ENCODE measurements at regions not wholly inside any gene's neighbourhood (a gene's known extent, or its start where the extent isn't known, plus 50 kb on each side); places are given as distances from the start of the nearest gene placed in this dataset.

GRCh38 chr7:85478530-85478929, 291.7 kb upstream of the SEMA3D start:
- DNase-seq: no peak

- no peak for DNase-seq
These were observed 288.6 kb upstream of the SEMA3D start for GRCh38 chr7:85475476-85475875.

- no peak for DNase-seq
These were observed 288.2 kb upstream of the SEMA3D start for GRCh38 chr7:85475071-85475470.

GRCh38 chr7:85474234-85474633, 287.4 kb upstream of the SEMA3D start:
- no peak for DNase-seq

- no peak for DNase-seq
These were observed 284.9 kb upstream of the SEMA3D start for GRCh38 chr7:85471740-85472139.

GRCh38 chr7:85471307-85471706, 284.5 kb upstream of the SEMA3D start:
- DNase-seq: no peak

GRCh38 chr7:85469446-85470010, 282.7 kb upstream of the SEMA3D start:
- DNase-seq: no peak

GRCh38 chr7:85464042-85464651, 277.3 kb upstream of the SEMA3D start:
- no peak for DNase-seq

- DNase-seq: no peak
These were observed 275.8 kb upstream of the SEMA3D start for GRCh38 chr7:85462671-85463070.

- DNase-seq: no peak
These were observed 271.1 kb upstream of the SEMA3D start for GRCh38 chr7:85457911-85458310.

- DNase-seq: no peak
These were observed 269.4 kb upstream of the SEMA3D start for GRCh38 chr7:85456254-85456653.

- no peak for DNase-seq
These were observed 268.0 kb upstream of the SEMA3D start for GRCh38 chr7:85454904-85455303.

GRCh38 chr7:85452674-85453073, 265.8 kb upstream of the SEMA3D start:
- DNase-seq: no peak

GRCh38 chr7:85449478-85449877, 262.6 kb upstream of the SEMA3D start:
- DNase-seq: no peak

GRCh38 chr7:85447004-85447403, 260.1 kb upstream of the SEMA3D start:
- no peak for DNase-seq

- no peak for DNase-seq
These were observed 239.7 kb upstream of the SEMA3D start for GRCh38 chr7:85426487-85426960.

GRCh38 chr7:85424298-85424697, 237.4 kb upstream of the SEMA3D start:
- no peak for DNase-seq

GRCh38 chr7:85423209-85423895, 236.5 kb upstream of the SEMA3D start:
- DNase-seq: no peak

- DNase-seq: no peak
These were observed 228.9 kb upstream of the SEMA3D start for GRCh38 chr7:85415743-85416142.

- DNase-seq: no peak
These were observed 226.9 kb upstream of the SEMA3D start for GRCh38 chr7:85413718-85414117.

GRCh38 chr7:85412912-85413311, 226.1 kb upstream of the SEMA3D start:
- DNase-seq: no peak

- no peak for DNase-seq
These were observed 220.5 kb upstream of the SEMA3D start for GRCh38 chr7:85407391-85407790.

GRCh38 chr7:85405016-85405902, 218.4 kb upstream of the SEMA3D start:
- DNase-seq: no peak
